ENCODE measurements at regions not wholly inside any gene's neighbourhood (a gene's known extent, or its start where the extent isn't known, plus 50 kb on each side); places are given as distances from the start of the nearest gene placed in this dataset.

DNA sequence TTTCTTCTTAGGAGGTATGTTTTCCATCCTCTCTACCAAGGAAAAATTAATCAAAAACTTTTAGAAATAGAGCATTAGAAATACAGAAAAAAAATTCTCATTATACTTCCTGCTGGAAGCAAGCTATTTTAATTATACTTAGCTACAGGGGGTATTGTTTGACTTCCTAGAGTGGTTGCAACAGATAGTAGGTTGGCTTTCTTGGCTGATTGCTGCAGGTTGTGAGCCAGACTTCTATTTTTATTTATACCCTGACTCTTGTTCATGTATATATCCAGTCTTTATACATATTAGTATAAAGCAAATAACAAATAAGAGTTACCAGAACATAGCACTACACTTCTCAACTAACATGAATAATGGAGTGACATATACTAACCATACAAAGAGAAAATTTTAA lies 460.8 kb upstream of the REG3G start:
- no peak for TF ChIP-seq CTCF (IDR thresholded peaks at IDR 0.05)
- TF ChIP-seq TP53 (CRISPR knock-in tag; IDR thresholded peaks at IDR 0.05), result no peak
- no peak for TF ChIP-seq ESRRA (CRISPR knock-in tag; IDR thresholded peaks at IDR 0.05; ENCODE audit: borderline replicate concordance)
- no peak for TF ChIP-seq ZNF121 (CRISPR knock-in tag; IDR thresholded peaks at IDR 0.05)
- TF ChIP-seq, protein P1, sequence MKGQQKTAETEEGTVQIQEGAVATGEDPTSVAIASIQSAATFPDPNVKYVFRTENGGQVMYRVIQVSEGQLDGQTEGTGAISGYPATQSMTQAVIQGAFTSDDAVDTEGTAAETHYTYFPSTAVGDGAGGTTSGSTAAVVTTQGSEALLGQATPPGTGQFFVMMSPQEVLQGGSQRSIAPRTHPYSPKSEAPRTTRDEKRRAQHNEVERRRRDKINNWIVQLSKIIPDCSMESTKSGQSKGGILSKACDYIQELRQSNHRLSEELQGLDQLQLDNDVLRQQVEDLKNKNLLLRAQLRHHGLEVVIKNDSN (CRISPR knock-in tag; IDR thresholded peaks at IDR 0.05), result no peak
- no peak for TF ChIP-seq ATF3 (CRISPR knock-in tag; conservative IDR thresholded peaks at IDR 0.05)
- TF ChIP-seq TEAD4 (CRISPR knock-in tag; IDR thresholded peaks at IDR 0.05), result no peak
- no peak for TF ChIP-seq FOXK1 (CRISPR knock-in tag; IDR thresholded peaks at IDR 0.05)
- TF ChIP-seq, protein P2, sequence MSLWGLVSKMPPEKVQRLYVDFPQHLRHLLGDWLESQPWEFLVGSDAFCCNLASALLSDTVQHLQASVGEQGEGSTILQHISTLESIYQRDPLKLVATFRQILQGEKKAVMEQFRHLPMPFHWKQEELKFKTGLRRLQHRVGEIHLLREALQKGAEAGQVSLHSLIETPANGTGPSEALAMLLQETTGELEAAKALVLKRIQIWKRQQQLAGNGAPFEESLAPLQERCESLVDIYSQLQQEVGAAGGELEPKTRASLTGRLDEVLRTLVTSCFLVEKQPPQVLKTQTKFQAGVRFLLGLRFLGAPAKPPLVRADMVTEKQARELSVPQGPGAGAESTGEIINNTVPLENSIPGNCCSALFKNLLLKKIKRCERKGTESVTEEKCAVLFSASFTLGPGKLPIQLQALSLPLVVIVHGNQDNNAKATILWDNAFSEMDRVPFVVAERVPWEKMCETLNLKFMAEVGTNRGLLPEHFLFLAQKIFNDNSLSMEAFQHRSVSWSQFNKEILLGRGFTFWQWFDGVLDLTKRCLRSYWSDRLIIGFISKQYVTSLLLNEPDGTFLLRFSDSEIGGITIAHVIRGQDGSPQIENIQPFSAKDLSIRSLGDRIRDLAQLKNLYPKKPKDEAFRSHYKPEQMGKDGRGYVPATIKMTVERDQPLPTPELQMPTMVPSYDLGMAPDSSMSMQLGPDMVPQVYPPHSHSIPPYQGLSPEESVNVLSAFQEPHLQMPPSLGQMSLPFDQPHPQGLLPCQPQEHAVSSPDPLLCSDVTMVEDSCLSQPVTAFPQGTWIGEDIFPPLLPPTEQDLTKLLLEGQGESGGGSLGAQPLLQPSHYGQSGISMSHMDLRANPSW (CRISPR knock-in tag; conservative IDR thresholded peaks at IDR 0.05; ENCODE audit: low read depth), result no peak
- TF ChIP-seq ZNF138 (CRISPR knock-in tag; conservative IDR thresholded peaks at IDR 0.05), result no peak
- TF ChIP-seq, protein P3, sequence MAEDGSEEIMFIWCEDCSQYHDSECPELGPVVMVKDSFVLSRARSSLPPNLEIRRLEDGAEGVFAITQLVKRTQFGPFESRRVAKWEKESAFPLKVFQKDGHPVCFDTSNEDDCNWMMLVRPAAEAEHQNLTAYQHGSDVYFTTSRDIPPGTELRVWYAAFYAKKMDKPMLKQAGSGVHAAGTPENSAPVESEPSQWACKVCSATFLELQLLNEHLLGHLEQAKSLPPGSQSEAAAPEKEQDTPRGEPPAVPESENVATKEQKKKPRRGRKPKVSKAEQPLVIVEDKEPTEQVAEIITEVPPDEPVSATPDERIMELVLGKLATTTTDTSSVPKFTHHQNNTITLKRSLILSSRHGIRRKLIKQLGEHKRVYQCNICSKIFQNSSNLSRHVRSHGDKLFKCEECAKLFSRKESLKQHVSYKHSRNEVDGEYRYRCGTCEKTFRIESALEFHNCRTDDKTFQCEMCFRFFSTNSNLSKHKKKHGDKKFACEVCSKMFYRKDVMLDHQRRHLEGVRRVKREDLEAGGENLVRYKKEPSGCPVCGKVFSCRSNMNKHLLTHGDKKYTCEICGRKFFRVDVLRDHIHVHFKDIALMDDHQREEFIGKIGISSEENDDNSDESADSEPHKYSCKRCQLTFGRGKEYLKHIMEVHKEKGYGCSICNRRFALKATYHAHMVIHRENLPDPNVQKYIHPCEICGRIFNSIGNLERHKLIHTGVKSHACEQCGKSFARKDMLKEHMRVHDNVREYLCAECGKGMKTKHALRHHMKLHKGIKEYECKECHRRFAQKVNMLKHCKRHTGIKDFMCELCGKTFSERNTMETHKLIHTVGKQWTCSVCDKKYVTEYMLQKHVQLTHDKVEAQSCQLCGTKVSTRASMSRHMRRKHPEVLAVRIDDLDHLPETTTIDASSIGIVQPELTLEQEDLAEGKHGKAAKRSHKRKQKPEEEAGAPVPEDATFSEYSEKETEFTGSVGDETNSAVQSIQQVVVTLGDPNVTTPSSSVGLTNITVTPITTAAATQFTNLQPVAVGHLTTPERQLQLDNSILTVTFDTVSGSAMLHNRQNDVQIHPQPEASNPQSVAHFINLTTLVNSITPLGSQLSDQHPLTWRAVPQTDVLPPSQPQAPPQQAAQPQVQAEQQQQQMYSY (CRISPR knock-in tag; IDR thresholded peaks at IDR 0.05), result no peak
- TF ChIP-seq SP1 (CRISPR knock-in tag; conservative IDR thresholded peaks at IDR 0.05), result no peak
- no peak for TF ChIP-seq ZBTB21 (CRISPR knock-in tag; IDR thresholded peaks at IDR 0.05; ENCODE audit: borderline replicate concordance)
